Mammary epithelial cell (primary cell): ENCODE measurements at regions not wholly inside any gene's neighbourhood (a gene's known extent, or its start where the extent isn't known, plus 50 kb on each side); places are given as distances from the start of the nearest gene placed in this dataset.

Source experiments
- CTCF ChIP-seq, 2 donors: IDR thresholded peaks in 1 of 2; conservative IDR thresholded peaks in 1 of 2; 2 replicates each; pipeline ENCODE4 v1.5.1; 2011 to 2012; ENCODE audit warnings: inconsistent platforms in 2 of 2, low read length in 2 of 2, mild to moderate bottlenecking in 2 of 2, control low read depth in 1 of 2, low read depth in 1 of 2; ENCODE audit not compliant: insufficient read depth in 1 of 2; ENCODE audit errors: extremely low read depth in 1 of 2
- EZH2 ChIP-seq: IDR thresholded peaks from 2 replicates; pipeline ENCODE4 v1.6.1; 2012; ENCODE audit warnings: low read length, inconsistent platforms, borderline replicate concordance

- TF ChIP-seq CTCF (conservative IDR thresholded peaks at IDR 0.05 in 1 of 2, IDR thresholded peaks at IDR 0.05 in 1 of 2; ENCODE audit: extremely low read depth in 1 of 2, insufficient read depth in 1 of 2, low read depth in 1 of 2, low read length in 2 of 2) (no peak), EZH2 (no peak)
Measured at GRCh38 chr6:154932515-154933027, 62.5 kb upstream of the TIAM2 start.
